ENCODE measurements at regions not wholly inside any gene's neighbourhood (a gene's known extent, or its start where the extent isn't known, plus 50 kb on each side); places are given as distances from the start of the nearest gene placed in this dataset.

GRCh38 chr13:47039106-47039505, 142.3 kb upstream of the HTR2A start:
- DNase-seq (ENCODE audit: low read depth, low spot score) = no peak
- Histone ChIP-seq H3K4me3 (ENCODE audit: insufficient read length, low read depth) (no peak overlapping the region), H3K4me1 (ENCODE audit: insufficient read depth, insufficient read length) (no peaks in the 10 kb centered on the region), H3K27me3 (ENCODE audit: insufficient read depth, insufficient read length) (no peaks in the 10 kb centered on the region), H3K36me3 (ENCODE audit: insufficient read depth, insufficient read length, low read length) (no peaks in the 10 kb centered on the region), H3K9me3 (ENCODE audit: insufficient read depth, low read length) (no peaks in the 10 kb centered on the region), H3K9ac (ENCODE audit: insufficient read length, low read depth) (no peak overlapping the region)
- TF ChIP-seq SUZ12 (IDR thresholded peaks at IDR 0.05; ENCODE audit: extremely low read depth, insufficient read depth, insufficient read length) = no peak
- no peak for TF ChIP-seq ZNF274 (IDR thresholded peaks at IDR 0.05; ENCODE audit: low read depth, low read length)
- no peak for TF ChIP-seq YY1 (IDR thresholded peaks at IDR 0.05; ENCODE audit: insufficient read depth, insufficient read length)

GRCh38 chr13:47038188-47038587, 141.3 kb upstream of the HTR2A start:
- no peaks in the 10 kb centered on the region for H3K36me3 ChIP-seq (ENCODE audit: insufficient read depth, insufficient read length, low read length)
- no peak overlapping the region for H3K9ac ChIP-seq (ENCODE audit: insufficient read length, low read depth)
- H3K27me3 ChIP-seq (ENCODE audit: insufficient read depth, insufficient read length) = no peaks in the 10 kb centered on the region
- H3K4me1 ChIP-seq (ENCODE audit: insufficient read depth, insufficient read length) = no peaks in the 10 kb centered on the region
- no peak for DNase-seq (ENCODE audit: low read depth, low spot score)
- H3K4me3 ChIP-seq (ENCODE audit: insufficient read length, low read depth) = no peak overlapping the region
- no peaks in the 10 kb centered on the region for H3K9me3 ChIP-seq (ENCODE audit: insufficient read depth, low read length)
- TF ChIP-seq YY1 (IDR thresholded peaks at IDR 0.05; ENCODE audit: insufficient read depth, insufficient read length) (no peak), ZNF274 (IDR thresholded peaks at IDR 0.05; ENCODE audit: low read depth, low read length) (no peak), SUZ12 (IDR thresholded peaks at IDR 0.05; ENCODE audit: extremely low read depth, insufficient read depth, insufficient read length) (no peak)

- no peak overlapping the region for H3K9ac ChIP-seq (ENCODE audit: insufficient read length, low read depth)
These were observed 139.6 kb upstream of the HTR2A start for GRCh38 chr13:47036294-47037008.

GRCh38 chr13:47033216-47033615, 136.4 kb upstream of the HTR2A start:
- TF ChIP-seq SUZ12 (IDR thresholded peaks at IDR 0.05; ENCODE audit: extremely low read depth, insufficient read depth, insufficient read length) = no peak
- no peak for TF ChIP-seq ZNF274 (IDR thresholded peaks at IDR 0.05; ENCODE audit: low read depth, low read length)
- no peak for TF ChIP-seq YY1 (IDR thresholded peaks at IDR 0.05; ENCODE audit: insufficient read depth, insufficient read length)
- no peaks in the 10 kb centered on the region for H3K4me1 ChIP-seq (ENCODE audit: insufficient read depth, insufficient read length)
- H3K27me3 ChIP-seq (ENCODE audit: insufficient read depth, insufficient read length) = no peaks in the 10 kb centered on the region
- H3K9ac ChIP-seq (ENCODE audit: insufficient read length, low read depth) = no peak overlapping the region
- no peaks in the 10 kb centered on the region for H3K9me3 ChIP-seq (ENCODE audit: insufficient read depth, low read length)
- DNase-seq (ENCODE audit: low read depth, low spot score) = no peak
- no peaks in the 10 kb centered on the region for H3K36me3 ChIP-seq (ENCODE audit: insufficient read depth, insufficient read length, low read length)
- no peak overlapping the region for H3K4me3 ChIP-seq (ENCODE audit: insufficient read length, low read depth)

More at GRCh38 chr13:47036294-47037008, 139.6 kb upstream of the HTR2A start:
- no peak for TF ChIP-seq SUZ12 (IDR thresholded peaks at IDR 0.05; ENCODE audit: extremely low read depth, insufficient read depth, insufficient read length)
- TF ChIP-seq YY1 (IDR thresholded peaks at IDR 0.05; ENCODE audit: insufficient read depth, insufficient read length) = no peak
- no peak for TF ChIP-seq ZNF274 (IDR thresholded peaks at IDR 0.05; ENCODE audit: low read depth, low read length)
- Histone ChIP-seq H3K27me3 (ENCODE audit: insufficient read depth, insufficient read length) (no peaks in the 10 kb centered on the region), H3K4me1 (ENCODE audit: insufficient read depth, insufficient read length) (no peaks in the 10 kb centered on the region), H3K9me3 (ENCODE audit: insufficient read depth, low read length) (no peaks in the 10 kb centered on the region), H3K4me3 (ENCODE audit: insufficient read length, low read depth) (no peak overlapping the region), H3K36me3 (ENCODE audit: insufficient read depth, insufficient read length, low read length) (no peaks in the 10 kb centered on the region)
- no peak for DNase-seq (ENCODE audit: low read depth, low spot score)

GRCh38 chr13:47027780-47028437, 131.1 kb upstream of the HTR2A start:
- Histone ChIP-seq H3K4me3 (ENCODE audit: insufficient read length, low read depth) (no peak overlapping the region), H3K27me3 (ENCODE audit: insufficient read depth, insufficient read length) (no peaks in the 10 kb centered on the region), H3K4me1 (ENCODE audit: insufficient read depth, insufficient read length) (no peaks in the 10 kb centered on the region), H3K9me3 (ENCODE audit: insufficient read depth, low read length) (no peaks in the 10 kb centered on the region), H3K36me3 (ENCODE audit: insufficient read depth, insufficient read length, low read length) (no peaks in the 10 kb centered on the region), H3K9ac (ENCODE audit: insufficient read length, low read depth) (no peak overlapping the region)
- DNase-seq (ENCODE audit: low read depth, low spot score) = no peak
- TF ChIP-seq ZNF274 (IDR thresholded peaks at IDR 0.05; ENCODE audit: low read depth, low read length) = no peak

- H3K36me3 ChIP-seq (ENCODE audit: insufficient read depth, insufficient read length, low read length) = no peaks in the 10 kb centered on the region
These were observed 129.1 kb upstream of the HTR2A start for GRCh38 chr13:47025791-47026447.

GRCh38 chr13:47019977-47020376, 123.1 kb upstream of the HTR2A start:
- TF ChIP-seq ZNF274 (IDR thresholded peaks at IDR 0.05; ENCODE audit: low read depth, low read length) = no peak
- TF ChIP-seq SUZ12 (IDR thresholded peaks at IDR 0.05; ENCODE audit: extremely low read depth, insufficient read depth, insufficient read length) = no peak
- no peak for TF ChIP-seq YY1 (IDR thresholded peaks at IDR 0.05; ENCODE audit: insufficient read depth, insufficient read length)
- Histone ChIP-seq H3K27me3 (ENCODE audit: insufficient read depth, insufficient read length) (no peaks in the 10 kb centered on the region), H3K4me3 (ENCODE audit: insufficient read length, low read depth) (no peak overlapping the region), H3K36me3 (ENCODE audit: insufficient read depth, insufficient read length, low read length) (no peaks in the 10 kb centered on the region), H3K9ac (ENCODE audit: insufficient read length, low read depth) (no peak overlapping the region), H3K9me3 (ENCODE audit: insufficient read depth, low read length) (no peaks in the 10 kb centered on the region), H3K4me1 (ENCODE audit: insufficient read depth, insufficient read length) (no peaks in the 10 kb centered on the region)
- DNase-seq (ENCODE audit: low read depth, low spot score) = no peak

More at GRCh38 chr13:47025791-47026447, 129.1 kb upstream of the HTR2A start:
- Histone ChIP-seq H3K27me3 (ENCODE audit: insufficient read depth, insufficient read length) (no peaks in the 10 kb centered on the region), H3K9me3 (ENCODE audit: insufficient read depth, low read length) (no peaks in the 10 kb centered on the region), H3K9ac (ENCODE audit: insufficient read length, low read depth) (no peak overlapping the region), H3K4me1 (ENCODE audit: insufficient read depth, insufficient read length) (no peaks in the 10 kb centered on the region), H3K4me3 (ENCODE audit: insufficient read length, low read depth) (no peak overlapping the region)
- no peak for TF ChIP-seq SUZ12 (IDR thresholded peaks at IDR 0.05; ENCODE audit: extremely low read depth, insufficient read depth, insufficient read length)
- no peak for TF ChIP-seq YY1 (IDR thresholded peaks at IDR 0.05; ENCODE audit: insufficient read depth, insufficient read length)
- TF ChIP-seq ZNF274 (IDR thresholded peaks at IDR 0.05; ENCODE audit: low read depth, low read length) = no peak
- no peak for DNase-seq (ENCODE audit: low read depth, low spot score)
